Left colon (tissue), 2 donors: ENCODE measurements at regions not wholly inside any gene's neighbourhood (a gene's known extent, or its start where the extent isn't known, plus 50 kb on each side); places are given as distances from the start of the nearest gene placed in this dataset.
"Not testable (repeated sequence)": the region's sequence is repeated elsewhere in the genome, so short reads cannot be mapped to it uniquely, and the experiment has no call there.

Experiments
- ATAC-seq: fragments of 200-7000 bp; cut with Tn5 transposase; one replicate; pipeline ENCODE4 v1.9.1; 2020; ENCODE audit warnings: mild to moderate bottlenecking, moderate library complexity
- DNase-seq, 2 donors: peaks; one replicate each; pipeline ENCODE4 v3.0.0-alpha.2; 2020
- intact Hi-C, 2 donors: fragments of 100-400 bp; cut with DNase I in 1 of 2; cut with micrococcal nuclease in 1 of 2; formaldehyde crosslinking; loops; one replicate each; pipeline versions ENCODE4 v1.11.2 to v1.14.0; 2022; cut with DNase I, micrococcal nuclease
- donor health status: DM: no; HTN: no; CAD: no.
- donor health status: DM: yes; HTN: yes; CAD: no.

GRCh38 chr4:69013933-69014332 is 62.3 kb upstream of the UGT2A3 start:
- ATAC-seq, DNase-seq, intact Hi-C loops: not testable (repeated sequence)

GRCh38 chr4:69017986-69018385 is 66.4 kb upstream of the UGT2A3 start:
- DNase-seq, intact Hi-C loops, ATAC-seq: not testable (repeated sequence)

GRCh38 chr4:69019538-69020461 is 68.2 kb upstream of the UGT2A3 start:
- intact Hi-C loops, ATAC-seq: not testable (repeated sequence)
- DNase-seq = peak in 1 of 2 donors; percentile 15

- peak; percentile 91 for ATAC-seq
- DNase-seq, intact Hi-C loops: not testable (repeated sequence)
Measured at GRCh38 chr4:69020462-69020807, 68.8 kb upstream of the UGT2A3 start.

GRCh38 chr4:69025191-69025998 is 70.9 kb upstream of the UGT2B7 start:
- intact Hi-C loops = no loop called here
- ATAC-seq (peak; percentile 85), DNase-seq (peak in 1 of 2 donors; percentile 29)

GRCh38 chr4:69025999-69026387 is 70.3 kb upstream of the UGT2B7 start:
- intact Hi-C loops = no loop called here
- ATAC-seq = no peak
- no peak for DNase-seq

- ATAC-seq (no peak), DNase-seq (no peak)
- intact Hi-C loops = no loop called here
Measured at GRCh38 chr4:69026974-69027373, 69.3 kb upstream of the UGT2B7 start.

- ATAC-seq (no peak), DNase-seq (no peak)
- intact Hi-C loops = no loop called here
Measured at GRCh38 chr4:69030326-69030725, 65.9 kb upstream of the UGT2B7 start.

- ATAC-seq (peak; percentile 63), DNase-seq (peak; percentile 32 to 40)
- intact Hi-C loops = no loop called here
Measured at GRCh38 chr4:69032847-69033638, 63.2 kb upstream of the UGT2B7 start.

GRCh38 chr4:69034315-69034740 is 61.9 kb upstream of the UGT2B7 start:
- ATAC-seq, DNase-seq, intact Hi-C loops: not testable (repeated sequence)

- peak; percentile 95 for ATAC-seq
- DNase-seq = no peak
- intact Hi-C loops = no loop called here
Measured at GRCh38 chr4:69038582-69038981, 57.7 kb upstream of the UGT2B7 start.

- intact Hi-C loops = no loop called here
- DNase-seq = no peak
- no peak for ATAC-seq
Measured at GRCh38 chr4:69039071-69039470, 57.2 kb upstream of the UGT2B7 start.

- ATAC-seq = no peak
Measured at GRCh38 chr4:69044247-69044646, 52.0 kb upstream of the UGT2B7 start.

More at GRCh38 chr4:69044247-69044646, 52.0 kb upstream of the UGT2B7 start:
- no peak for DNase-seq
- intact Hi-C loops = no loop called here
